HG03457 (cell line): ENCODE measurements at regions not wholly inside any gene's neighbourhood (a gene's known extent, or its start where the extent isn't known, plus 50 kb on each side); places are given as distances from the start of the nearest gene placed in this dataset.

Experiments used
- ATAC-seq: cut with Tn5 transposase; IDR thresholded peaks from one replicate; pipeline ENCODE4 v1.9.1; 2021; ENCODE audit warnings: moderate number of reproducible peaks; ENCODE audit not compliant: unreplicated experiment

DNA sequence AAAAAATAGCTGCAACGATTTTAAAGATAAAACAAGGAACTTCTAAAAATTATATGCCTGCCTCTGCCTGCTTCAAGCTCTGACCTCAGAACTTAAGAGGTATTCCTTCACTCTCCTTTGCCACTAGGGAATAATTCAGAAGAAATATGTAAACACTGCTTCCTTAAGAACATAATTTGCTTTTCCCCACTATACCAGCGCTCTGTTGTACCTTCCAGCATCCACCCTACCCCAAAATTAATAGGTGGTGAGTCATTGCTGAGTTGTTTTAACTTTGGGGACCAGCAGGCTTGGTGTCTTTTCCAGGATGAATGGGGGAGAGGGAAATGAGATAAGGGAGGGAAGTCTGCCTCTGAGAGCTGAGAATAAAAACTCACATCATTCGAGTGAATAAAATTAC lies 107.7 kb upstream of the ATXN1 start:
- no peak for ATAC-seq

- no peak for ATAC-seq
Observed at GRCh38 chr6:16857969-16858592, 96.8 kb upstream of the ATXN1 start.

- ATAC-seq: no peak
Observed at GRCh38 chr6:16855460-16855859, 94.2 kb upstream of the ATXN1 start.

DNA sequence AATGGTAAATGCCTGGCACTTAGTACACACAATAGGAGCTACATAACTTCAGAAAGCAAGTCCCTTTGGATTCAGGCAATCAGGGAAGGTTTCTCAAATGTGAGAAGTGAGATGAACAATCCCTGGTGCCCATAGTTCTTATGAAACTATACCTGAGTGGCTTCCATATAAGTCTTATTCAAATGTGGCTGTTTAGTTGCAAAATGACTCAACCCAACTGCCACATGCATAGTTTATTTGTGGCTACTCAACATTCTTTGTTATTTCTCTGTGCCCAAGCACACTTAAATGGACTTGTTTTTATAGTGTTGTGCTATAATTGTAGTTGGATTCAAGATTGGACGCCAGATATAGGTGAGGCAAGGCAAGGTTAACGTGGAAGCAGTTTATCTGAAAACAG lies 93.7 kb upstream of the ATXN1 start:
- no peak for ATAC-seq

DNA sequence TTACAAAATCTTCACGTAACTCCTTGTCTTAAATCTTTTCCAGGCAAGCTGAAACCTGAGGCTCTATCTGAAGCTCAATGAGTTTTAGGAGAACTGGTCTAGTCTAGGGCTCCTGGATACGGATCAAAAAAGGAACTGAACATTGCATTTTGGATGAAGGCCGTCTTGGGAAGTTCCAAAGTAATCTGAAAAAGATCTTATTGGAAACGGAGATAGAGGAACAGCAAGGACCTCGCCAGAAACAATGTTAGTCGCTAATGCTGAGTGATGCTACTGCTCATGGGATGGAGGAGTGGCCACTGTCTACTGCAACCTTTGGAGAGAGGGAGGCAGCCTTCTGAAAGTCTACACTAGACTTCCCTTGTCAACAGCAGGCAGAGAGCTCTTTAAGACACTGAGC lies 91.4 kb upstream of the ATXN1 start:
- no peak for ATAC-seq

DNA sequence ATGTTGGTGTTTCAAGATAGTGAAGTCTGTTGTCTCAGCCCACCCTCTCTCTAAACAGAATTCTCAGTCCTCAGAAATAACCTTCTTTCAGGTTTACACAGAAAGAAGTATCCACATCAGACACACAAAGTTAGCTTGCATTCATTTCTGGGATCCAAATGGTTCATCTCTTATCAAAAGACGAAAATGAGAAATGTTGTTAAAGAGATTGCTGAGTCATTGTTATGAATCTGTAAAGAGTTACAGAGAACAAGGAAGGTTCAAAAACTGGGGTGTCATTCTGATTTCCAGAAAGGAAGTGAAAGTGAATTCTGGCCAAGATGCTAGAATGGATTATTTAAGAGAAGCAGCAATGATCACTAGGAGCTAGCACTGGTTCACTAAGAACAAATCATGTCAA lies 90.5 kb upstream of the ATXN1 start:
- no peak for ATAC-seq

GRCh38 chr6:16851044-16851540 lies 89.8 kb upstream of the ATXN1 start:
- ATAC-seq: no peak

- ATAC-seq: no peak
Observed at GRCh38 chr6:16850681-16851026, 89.4 kb upstream of the ATXN1 start.

GRCh38 chr6:16849988-16850680 lies 88.9 kb upstream of the ATXN1 start:
- ATAC-seq: no peak

DNA sequence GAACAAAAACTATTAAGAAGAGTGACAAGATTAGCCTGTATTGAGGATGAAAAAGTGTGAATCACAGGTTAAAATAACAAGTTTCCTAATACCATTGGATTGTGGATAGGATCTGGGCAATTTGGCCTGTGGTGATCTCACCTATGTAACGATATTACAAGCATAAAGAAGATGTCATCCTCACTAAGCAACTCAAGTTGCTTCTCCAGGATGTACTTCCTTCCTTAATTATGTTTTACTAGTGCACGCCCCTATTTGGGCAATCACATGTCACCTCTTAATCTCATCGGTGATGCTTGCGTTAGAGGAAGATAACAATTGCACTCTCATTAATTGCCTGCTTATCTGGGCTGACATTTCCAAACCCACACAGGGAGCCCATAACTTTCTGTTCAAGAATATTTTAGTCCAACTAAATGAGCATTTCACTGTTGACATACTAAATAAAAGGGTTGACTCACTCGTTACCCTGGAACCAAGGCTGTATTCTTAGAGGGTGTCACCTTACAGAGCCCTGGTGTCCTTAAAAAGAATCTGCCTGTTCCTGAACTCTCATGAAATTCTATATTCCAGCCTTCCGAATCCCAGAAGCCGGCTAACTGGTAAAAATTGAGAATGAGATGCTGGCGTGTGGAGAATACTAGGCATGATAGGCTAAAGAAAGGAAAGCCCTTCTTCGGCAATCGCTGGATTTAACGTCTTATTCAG lies 88.2 kb upstream of the ATXN1 start:
- ATAC-seq: no peak

- ATAC-seq: no peak
Observed at GRCh38 chr6:16846399-16846778, 85.1 kb upstream of the ATXN1 start.

GRCh38 chr6:16844183-16844582 lies 82.9 kb upstream of the ATXN1 start:
- no peak for ATAC-seq

DNA sequence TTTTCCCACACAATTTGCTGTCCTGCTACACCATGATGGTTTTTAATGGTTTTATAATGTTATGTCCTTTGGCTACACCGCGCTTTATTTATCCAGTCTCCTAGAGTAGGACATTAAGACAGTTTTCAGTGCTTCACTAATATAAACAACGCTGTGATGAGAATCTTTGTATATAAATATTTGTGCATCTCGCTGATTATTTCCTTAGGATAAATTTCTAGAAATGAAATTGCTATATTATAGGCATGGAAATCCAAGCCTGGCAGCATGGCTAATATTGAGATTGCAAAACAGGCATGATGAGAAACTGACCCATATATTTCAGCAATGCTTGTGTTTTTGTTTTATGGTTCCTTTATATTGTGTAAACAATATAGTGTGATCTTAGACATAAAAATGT lies 81.4 kb upstream of the ATXN1 start:
- no peak for ATAC-seq

DNA sequence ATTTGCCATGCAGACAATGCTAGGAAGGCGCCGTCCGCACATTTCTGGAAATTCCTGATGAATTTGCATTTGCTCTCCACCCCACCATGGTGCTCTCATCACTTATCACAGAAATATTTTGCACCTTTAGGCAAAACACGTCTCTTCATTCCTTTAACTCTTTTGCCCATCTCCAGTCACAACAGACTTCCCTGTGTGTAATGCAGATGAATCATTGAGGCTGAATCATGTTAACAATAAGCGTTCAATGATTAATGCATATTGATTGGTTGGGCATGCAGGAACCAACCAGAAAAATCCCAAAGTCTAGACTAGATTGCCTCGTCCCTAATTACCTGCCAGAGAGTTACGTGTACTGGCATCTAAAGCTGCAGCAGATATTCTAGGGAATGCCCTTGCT lies 80.0 kb upstream of the ATXN1 start:
- no peak for ATAC-seq

DNA sequence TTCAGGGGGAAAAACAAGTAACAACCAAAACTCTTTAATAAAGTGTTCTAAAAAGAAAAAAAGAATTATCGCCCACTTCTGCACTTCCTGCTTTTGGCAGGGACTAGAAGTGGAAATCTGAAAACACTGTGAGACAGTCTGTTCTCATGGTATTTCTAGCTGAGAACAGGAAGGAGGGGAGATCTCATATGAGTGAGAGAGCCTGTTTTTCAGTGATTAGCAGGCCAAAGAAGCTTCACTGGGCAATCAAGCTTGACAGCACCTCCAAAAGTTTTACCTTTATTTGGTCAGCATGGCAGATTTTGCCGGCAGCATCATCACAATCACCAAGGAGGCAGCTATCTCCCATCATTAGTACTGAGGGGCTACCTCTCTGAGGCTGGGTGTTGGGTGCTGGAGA lies 79.5 kb upstream of the ATXN1 start:
- no peak for ATAC-seq

GRCh38 chr6:16840291-16840690 lies 79.0 kb upstream of the ATXN1 start:
- no peak for ATAC-seq

GRCh38 chr6:16839631-16840179 lies 78.4 kb upstream of the ATXN1 start:
- no peak for ATAC-seq

DNA sequence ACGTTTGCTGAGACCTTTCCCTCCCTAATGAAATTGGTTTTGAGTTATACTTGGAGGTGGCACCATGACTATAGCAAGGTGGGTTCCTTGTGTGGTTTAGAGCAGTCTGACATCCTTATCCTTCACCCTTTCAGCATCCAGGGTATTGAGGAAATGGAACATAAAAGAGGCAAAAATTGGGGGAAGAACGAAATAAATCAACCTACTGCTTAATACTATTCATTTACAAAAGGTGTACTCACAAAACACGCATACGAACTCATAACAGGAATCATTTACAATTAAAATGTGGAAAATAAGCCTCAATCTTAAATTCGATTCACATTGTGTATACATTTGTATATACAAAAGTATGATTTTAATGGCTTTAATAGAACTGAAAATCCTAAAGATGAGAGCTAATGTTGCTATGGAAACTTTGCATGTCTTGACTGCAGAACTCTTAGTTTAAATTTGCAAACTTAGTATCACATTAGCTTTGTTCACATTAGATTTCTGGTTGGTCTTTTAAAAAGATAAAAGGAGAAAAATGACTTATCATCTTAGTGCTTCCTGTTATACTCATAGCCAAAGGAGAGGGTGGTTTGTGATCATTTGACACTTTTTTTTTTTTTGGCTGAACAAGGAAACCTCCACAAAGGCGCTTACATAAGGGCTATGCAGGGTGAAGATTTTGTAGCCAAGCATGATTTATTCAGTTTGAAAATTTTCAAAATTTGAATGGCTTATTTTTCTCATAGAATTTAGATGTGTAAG lies 76.1 kb upstream of the ATXN1 start:
- no peak for ATAC-seq

DNA sequence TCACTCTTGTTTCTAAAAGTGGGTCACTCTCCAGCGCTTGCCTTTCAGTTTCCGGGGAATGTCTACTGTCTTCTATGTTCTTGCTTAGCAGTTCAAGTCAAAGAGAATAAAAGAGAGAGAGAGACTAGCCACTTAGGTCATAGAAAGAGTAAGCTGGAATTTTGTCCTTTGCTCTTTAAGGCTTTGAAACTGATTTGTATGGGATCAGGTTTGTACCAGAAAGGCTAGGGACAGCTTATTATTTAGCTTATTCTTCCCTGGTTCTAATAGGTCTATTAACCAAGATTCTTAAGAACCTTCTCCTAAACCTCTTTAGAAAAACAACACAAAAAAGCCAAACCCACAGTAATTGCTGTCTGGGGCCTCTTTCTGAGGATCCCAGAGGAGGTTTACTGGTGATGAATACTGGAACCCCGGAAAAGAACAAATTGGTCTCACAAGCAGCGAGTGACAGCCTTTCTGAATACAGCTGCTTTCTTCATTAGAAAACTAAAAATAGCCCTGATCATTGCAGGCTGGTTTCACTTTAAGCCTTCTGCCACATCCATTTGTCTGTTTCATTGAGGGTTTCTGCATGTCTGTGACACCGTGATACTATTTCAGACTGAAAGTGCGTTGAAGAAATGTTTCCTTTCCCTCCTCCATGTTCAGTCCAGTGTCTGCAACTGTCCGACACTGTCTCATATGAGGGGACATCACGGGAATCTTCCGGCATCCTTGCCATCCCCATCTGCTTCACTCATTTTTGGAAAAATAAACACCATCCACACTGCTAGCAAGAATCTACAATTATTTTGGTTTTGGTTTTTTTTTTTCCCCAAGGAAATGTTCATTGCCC lies 75.1 kb upstream of the ATXN1 start:
- ATAC-seq: peak; percentile 58

GRCh38 chr6:16834242-16834641 lies 73.0 kb upstream of the ATXN1 start:
- no peak for ATAC-seq
